Sigmoid colon (tissue), 4 donors: ENCODE measurements at regions not wholly inside any gene's neighbourhood (a gene's known extent, or its start where the extent isn't known, plus 50 kb on each side); places are given as distances from the start of the nearest gene placed in this dataset.

Source experiments
- CTCF ChIP-seq, 4 experiments: fragments of 450-650 bp in 3 of 4; fragments of 200-600 bp in 1 of 4; IDR thresholded peaks; one replicate each; pipeline ENCODE4 v1.5.1; 2016 to 2019; ENCODE audit warnings: antibody characterized with exemption in 4 of 4, mild to moderate bottlenecking in 3 of 4, moderate library complexity in 2 of 4
- EP300 ChIP-seq, 4 donors: sonication (generic); formaldehyde crosslinking; IDR thresholded peaks; one replicate each; pipeline ENCODE4 v1.6.1; 2017; ENCODE audit warnings: antibody characterized with exemption in 4 of 4
- POLR2A ChIP-seq, 2 donors: fragments of 450-650 bp; IDR thresholded peaks; one replicate each; pipeline ENCODE4 v1.6.1; 2016; ENCODE audit warnings: antibody characterized with exemption in 2 of 2, mild to moderate bottlenecking in 2 of 2, moderate library complexity in 2 of 2

- no peak for TF ChIP-seq POLR2A (IDR thresholded peaks at IDR 0.05)
- TF ChIP-seq CTCF (IDR thresholded peaks at IDR 0.05): no peak
- no peak for TF ChIP-seq EP300 (IDR thresholded peaks at IDR 0.05)
These were observed 1760.2 kb upstream of the TENM3 start for GRCh38 chr4:180483036-180483435.
